GM23248 (cell line): ENCODE measurements at regions not wholly inside any gene's neighbourhood (a gene's known extent, or its start where the extent isn't known, plus 50 kb on each side); places are given as distances from the start of the nearest gene placed in this dataset.

ENCODE experiments used
- EZH2 ChIP-seq: fragments of 200-600 bp; sonication (generic); IDR thresholded peaks from 2 replicates; pipeline ENCODE4 v1.6.1; 2018; ENCODE audit warnings: antibody characterized with exemption, mild to moderate bottlenecking; ENCODE audit not compliant: insufficient read depth, poor library complexity, severe bottlenecking
- EZH2phosphoT487 ChIP-seq: fragments of 200-600 bp; sonication (generic); IDR thresholded peaks from 2 replicates; pipeline ENCODE4 v1.6.1; 2018; ENCODE audit warnings: antibody characterized with exemption, moderate library complexity, mild to moderate bottlenecking, low read depth; ENCODE audit not compliant: insufficient read depth

DNA sequence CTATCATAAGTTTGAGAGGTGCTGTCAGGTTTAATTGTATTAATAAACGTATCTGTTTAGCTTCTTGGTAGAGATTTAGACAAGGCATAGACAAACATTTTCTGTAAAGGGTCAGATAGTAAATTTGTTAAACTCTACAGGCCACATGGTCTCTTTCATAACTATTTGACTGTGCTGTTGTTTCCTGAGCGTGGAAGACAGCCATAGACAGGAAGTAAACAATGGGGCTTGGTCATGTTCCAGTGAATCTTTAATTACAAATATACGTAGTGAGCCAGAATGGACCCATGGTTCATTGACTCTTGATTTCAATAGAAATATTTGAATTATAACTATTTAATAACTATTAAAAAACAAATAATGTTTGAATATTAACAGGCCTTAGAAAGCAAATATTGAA, 451.1 kb downstream of the SH2D4B start:
- TF ChIP-seq EZH2 = no peak
- TF ChIP-seq EZH2phosphoT487 = no peak
